ENCODE measurements at regions not wholly inside any gene's neighbourhood (a gene's known extent, or its start where the extent isn't known, plus 50 kb on each side); places are given as distances from the start of the nearest gene placed in this dataset.

DNA sequence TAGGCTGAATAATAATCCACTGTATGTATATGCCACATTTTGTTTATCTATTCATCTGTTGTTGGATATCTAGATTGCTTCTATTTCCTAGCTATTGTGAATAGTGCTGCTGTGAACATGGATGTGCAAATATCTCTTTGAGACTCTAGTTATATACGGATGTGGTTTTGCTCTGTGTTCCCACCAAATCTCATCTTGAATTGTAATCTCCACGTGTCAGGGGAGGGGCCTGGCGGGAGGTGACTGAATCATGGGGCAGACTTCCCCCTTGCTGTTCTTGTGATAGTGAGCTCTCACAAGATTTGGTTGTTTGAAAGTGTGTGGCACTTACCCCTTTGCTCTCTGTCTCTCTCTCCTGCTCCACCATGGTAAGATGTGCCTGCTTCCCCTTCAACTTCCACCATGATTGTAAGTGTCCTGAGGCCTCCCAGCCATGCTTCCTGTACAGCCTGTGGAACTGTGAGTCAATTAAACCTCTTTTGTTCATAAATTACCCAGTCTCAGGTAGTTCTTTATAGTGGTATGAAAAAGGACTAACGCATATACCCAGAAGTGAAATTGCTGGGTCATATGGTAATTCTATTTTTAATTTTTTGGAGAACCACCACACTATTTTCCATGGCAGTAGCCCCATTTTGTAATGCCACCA lies 86.1 kb upstream of the UPP2 start:
- 68 to 85% (median 73%) methylated on average over 4 of the region's 4 CpGs for WGBS, 5 donors
- Histone ChIP-seq H3K36me3 (no peaks in the 10 kb centered on the region), H3K27me3 (replicated peaks in 1 of 7) (no peaks in the 10 kb centered on the region), H3K4me1 (peaks cover 0 to 5% (median 0%) of the 10 kb centered on the region in 6 donors), H3K4me3 (no peak overlapping the region), H3K27ac (no peak overlapping the region), H3K9me3 (no peaks in the 10 kb centered on the region)
- DNase-seq = no peak
- intact Hi-C loops (cut with DNase I; ENCODE audit: low total_unique reads) = no loop called here
- TF ChIP-seq POLR2AphosphoS5 (IDR thresholded peaks at IDR 0.05) (no peak), POLR2A (IDR thresholded peaks at IDR 0.05) (no peak)
- TF ChIP-seq, protein P1, sequence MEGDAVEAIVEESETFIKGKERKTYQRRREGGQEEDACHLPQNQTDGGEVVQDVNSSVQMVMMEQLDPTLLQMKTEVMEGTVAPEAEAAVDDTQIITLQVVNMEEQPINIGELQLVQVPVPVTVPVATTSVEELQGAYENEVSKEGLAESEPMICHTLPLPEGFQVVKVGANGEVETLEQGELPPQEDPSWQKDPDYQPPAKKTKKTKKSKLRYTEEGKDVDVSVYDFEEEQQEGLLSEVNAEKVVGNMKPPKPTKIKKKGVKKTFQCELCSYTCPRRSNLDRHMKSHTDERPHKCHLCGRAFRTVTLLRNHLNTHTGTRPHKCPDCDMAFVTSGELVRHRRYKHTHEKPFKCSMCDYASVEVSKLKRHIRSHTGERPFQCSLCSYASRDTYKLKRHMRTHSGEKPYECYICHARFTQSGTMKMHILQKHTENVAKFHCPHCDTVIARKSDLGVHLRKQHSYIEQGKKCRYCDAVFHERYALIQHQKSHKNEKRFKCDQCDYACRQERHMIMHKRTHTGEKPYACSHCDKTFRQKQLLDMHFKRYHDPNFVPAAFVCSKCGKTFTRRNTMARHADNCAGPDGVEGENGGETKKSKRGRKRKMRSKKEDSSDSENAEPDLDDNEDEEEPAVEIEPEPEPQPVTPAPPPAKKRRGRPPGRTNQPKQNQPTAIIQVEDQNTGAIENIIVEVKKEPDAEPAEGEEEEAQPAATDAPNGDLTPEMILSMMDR (IDR thresholded peaks at IDR 0.05 in 8 of 11, conservative IDR thresholded peaks at IDR 0.05 in 3 of 11) = no peak

DNA sequence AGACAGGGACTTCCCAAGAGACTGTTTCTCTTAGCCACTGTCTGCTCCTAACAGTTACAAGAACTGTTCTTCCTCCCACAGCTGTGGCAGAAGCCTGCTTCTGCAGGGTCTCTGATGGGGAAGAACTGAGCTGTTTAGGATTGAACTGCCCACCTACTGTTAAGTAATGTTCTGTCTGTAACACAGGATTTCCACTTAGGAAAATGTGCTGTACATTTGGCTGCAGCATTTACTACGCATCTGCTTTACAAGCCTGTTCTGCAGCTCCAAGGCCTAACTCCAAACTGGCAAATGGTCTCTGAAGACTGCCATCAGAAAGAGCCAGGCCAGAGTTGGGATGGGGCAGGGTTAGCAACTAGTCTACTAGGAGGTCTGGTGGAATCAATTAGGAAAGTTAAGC lies 87.8 kb upstream of the UPP2 start:
- Histone ChIP-seq H3K4me3 (no peak overlapping the region), H3K27ac (no peak overlapping the region), H3K36me3 (no peaks in the 10 kb centered on the region), H3K9me3 (no peaks in the 10 kb centered on the region), H3K27me3 (replicated peaks in 1 of 7) (peaks cover 0 to 8% (median 0%) of the 10 kb centered on the region in 7 donors), H3K4me1 (peaks cover 0 to 12% (median 4%) of the 10 kb centered on the region in 6 donors)
- TF ChIP-seq POLR2A (IDR thresholded peaks at IDR 0.05) (no peak), POLR2AphosphoS5 (IDR thresholded peaks at IDR 0.05) (no peak)
- TF ChIP-seq, protein P1 (IDR thresholded peaks at IDR 0.05 in 8 of 11, conservative IDR thresholded peaks at IDR 0.05 in 3 of 11) = no peak
- 64 to 100% (median 83%) methylated on average over 1 of the region's 1 CpG for WGBS, 5 donors
- DNase-seq = no peak
- intact Hi-C loops (cut with DNase I; ENCODE audit: low total_unique reads) = loop anchor here (5.0 kb wide), 3 partner anchors 237 to 712 kb away; no protein-coding TSS in a partner anchor

DNA sequence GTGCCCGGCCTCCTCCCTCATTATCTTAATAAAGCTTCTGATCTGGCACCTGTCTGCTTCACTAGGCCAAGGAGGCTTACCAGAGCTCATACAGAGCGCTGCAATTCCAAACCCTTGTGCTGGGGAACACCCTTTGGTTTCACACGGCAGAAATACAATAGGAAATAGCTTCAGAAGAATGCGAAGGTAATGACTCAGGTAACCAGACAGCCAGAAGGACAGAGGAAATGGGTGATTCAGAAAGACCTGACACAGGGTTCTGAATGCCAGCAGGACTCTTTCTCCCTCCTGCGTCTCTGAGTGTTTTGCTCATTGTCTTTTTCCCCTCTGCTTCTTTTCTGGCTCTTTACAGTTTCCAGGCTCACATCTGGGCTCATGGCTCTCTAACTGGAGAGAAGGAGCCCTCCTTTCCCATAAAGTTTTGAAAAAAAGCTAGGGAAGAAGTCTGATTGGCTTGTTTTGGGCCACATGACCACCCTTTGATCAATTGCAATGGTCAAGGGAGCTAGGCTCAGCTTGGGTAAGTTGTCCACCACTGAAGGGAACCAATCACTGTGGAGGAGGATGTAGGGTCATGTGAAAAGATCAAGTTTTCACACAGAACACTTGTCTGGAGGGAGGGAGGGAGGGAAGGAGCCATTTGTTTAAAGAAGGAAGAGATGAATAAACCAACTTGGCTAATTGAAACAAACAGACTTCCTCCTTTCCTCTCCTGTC lies 90.5 kb upstream of the UPP2 start:
- TF ChIP-seq, protein P1 (IDR thresholded peaks at IDR 0.05 in 8 of 11, conservative IDR thresholded peaks at IDR 0.05 in 3 of 11) = no peak
- TF ChIP-seq POLR2AphosphoS5 (IDR thresholded peaks at IDR 0.05) (no peak), POLR2A (IDR thresholded peaks at IDR 0.05) (no peak)
- H3K36me3 ChIP-seq = no peaks in the 10 kb centered on the region
- H3K27me3 ChIP-seq (replicated peaks in 1 of 7) = peaks cover 0 to 8% (median 0%) of the 10 kb centered on the region in 7 donors
- intact Hi-C loops (cut with DNase I; ENCODE audit: low total_unique reads) = loop anchor here (5.0 kb wide), 3 partner anchors 234 to 709 kb away; no protein-coding TSS in a partner anchor
- no peak overlapping the region for H3K27ac ChIP-seq
- no peak overlapping the region for H3K4me3 ChIP-seq
- no peaks in the 10 kb centered on the region for H3K9me3 ChIP-seq
- peaks cover 0 to 12% (median 4%) of the 10 kb centered on the region in 6 donors for H3K4me1 ChIP-seq
- WGBS, 5 donors = 78 to 87% (median 83%) methylated on average over 5 of the region's 5 CpGs
- DNase-seq = no peak

DNA sequence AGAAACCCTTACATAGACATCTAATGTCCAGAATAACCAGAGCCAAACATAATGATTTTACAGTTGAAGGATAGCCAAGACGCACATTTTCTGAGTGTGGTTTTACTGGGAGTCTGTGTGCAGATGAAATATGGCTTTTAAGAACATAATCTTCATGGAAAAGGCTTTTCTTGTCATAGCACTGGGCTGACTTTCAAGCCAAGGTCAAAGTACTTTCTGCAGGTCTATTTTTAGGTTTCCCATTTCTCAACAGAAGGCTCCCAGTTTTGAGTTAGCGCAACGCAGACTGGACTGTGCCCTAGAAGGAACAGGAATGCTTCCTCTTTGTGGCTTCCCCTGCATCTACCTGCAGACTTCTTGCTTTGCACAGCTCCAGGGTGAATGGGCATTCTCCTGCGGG lies 92.3 kb upstream of the UPP2 start:
- H3K4me1 ChIP-seq = peaks cover 0 to 12% (median 3%) of the 10 kb centered on the region in 6 donors
- H3K4me3 ChIP-seq = no peak overlapping the region
- no peak for DNase-seq
- peaks cover 0 to 8% (median 0%) of the 10 kb centered on the region in 7 donors for H3K27me3 ChIP-seq (replicated peaks in 1 of 7)
- WGBS, 5 donors = 20 to 27% (median 24%) methylated on average over 4 of the region's 4 CpGs
- TF ChIP-seq POLR2AphosphoS5 (IDR thresholded peaks at IDR 0.05) (no peak), POLR2A (IDR thresholded peaks at IDR 0.05) (no peak)
- TF ChIP-seq, protein P1 (IDR thresholded peaks at IDR 0.05 in 8 of 11, conservative IDR thresholded peaks at IDR 0.05 in 3 of 11) = no peak
- no peak overlapping the region for H3K27ac ChIP-seq
- no peaks in the 10 kb centered on the region for H3K9me3 ChIP-seq
- intact Hi-C loops (cut with DNase I; ENCODE audit: low total_unique reads) = loop anchor here (5.0 kb wide), 1 partner anchor 507 kb away; no protein-coding TSS in a partner anchor
- no peaks in the 10 kb centered on the region for H3K36me3 ChIP-seq
